Fibroblast of mammary gland (primary cell): ENCODE measurements at regions not wholly inside any gene's neighbourhood (a gene's known extent, or its start where the extent isn't known, plus 50 kb on each side); places are given as distances from the start of the nearest gene placed in this dataset.

Experiments
- DNase-seq: peaks from one replicate; pipeline ENCODE4 v3.0.0-alpha.2; 2010; ENCODE audit warnings: low read depth
- H3K4me3 ChIP-seq: 2 replicates; pipeline ENCODE4 v1.5.1; 2011; ENCODE audit warnings: low read depth, mild to moderate bottlenecking, low read length, moderate library complexity; ENCODE audit not compliant: control insufficient read depth
- CTCF ChIP-seq: conservative IDR thresholded peaks from 2 replicates; pipeline ENCODE4 v1.5.1; 2011; ENCODE audit warnings: low read depth, low read length, inconsistent platforms; ENCODE audit not compliant: control insufficient read depth, insufficient read depth

DNA sequence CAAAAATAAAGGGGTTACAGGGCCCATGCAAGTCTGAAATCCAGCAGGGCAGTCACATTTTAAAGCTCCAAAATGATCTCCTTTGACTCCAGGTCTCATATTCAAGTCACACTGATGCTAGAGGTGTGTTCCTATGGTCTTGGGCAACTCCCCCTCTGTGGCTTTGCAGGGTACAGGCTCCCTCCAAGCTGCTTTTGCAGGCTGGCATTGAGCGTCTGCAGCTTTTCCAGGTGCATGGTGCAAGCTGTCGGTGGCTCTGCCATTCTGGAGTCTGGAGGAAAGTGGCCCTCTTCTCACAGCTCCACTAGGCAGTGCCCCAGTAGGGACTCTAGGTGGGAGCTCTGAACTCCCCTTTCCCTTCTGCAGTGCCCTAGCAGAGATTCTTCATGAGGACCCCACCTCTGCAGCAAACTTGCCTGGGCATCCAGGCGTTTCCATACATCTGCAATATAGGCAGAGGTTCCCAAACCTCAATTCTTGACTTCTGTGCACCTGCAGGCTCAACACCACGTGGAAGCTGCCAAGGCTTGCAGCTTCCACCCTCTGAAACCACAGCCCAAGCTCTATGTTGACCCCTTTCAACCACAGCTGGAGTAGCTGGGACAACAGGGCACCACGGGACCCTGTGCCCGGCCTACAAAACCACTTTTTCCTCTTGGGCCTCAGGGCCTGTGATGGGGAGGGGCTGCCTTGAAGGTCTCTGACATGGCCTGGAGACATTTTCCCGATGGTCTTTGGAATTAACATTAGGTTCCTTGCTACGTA, 80.1 kb upstream of the PLSCR5 start:
- no peak for DNase-seq
- no peak for TF ChIP-seq CTCF
- H3K4me3 ChIP-seq = no peak overlapping the region

DNA sequence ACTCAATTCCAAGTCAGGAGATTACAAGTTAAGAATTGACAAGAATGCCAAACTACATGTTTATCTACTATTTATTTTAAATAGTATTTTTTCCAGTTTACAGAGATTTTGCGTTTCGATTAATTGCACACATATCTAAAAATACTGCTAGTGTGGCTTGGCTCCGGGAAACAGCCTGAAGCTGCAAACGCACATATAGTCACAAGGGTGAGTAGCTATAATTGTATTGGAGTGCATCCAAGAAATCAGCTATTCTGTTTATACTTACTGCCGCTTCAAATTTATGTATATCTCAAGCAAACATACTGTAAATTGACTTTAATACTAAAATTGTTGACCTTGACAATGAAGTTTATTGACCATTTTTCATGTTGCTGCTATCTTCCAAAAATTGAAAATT, 77.0 kb upstream of the PLSCR5 start:
- TF ChIP-seq CTCF = no peak
- no peak overlapping the region for H3K4me3 ChIP-seq
- no peak for DNase-seq

GRCh38 chr3:146680617-146681016, 75.5 kb upstream of the PLSCR5 start:
- H3K4me3 ChIP-seq = no peak overlapping the region
- no peak for TF ChIP-seq CTCF
- peak; percentile 2 for DNase-seq

DNA sequence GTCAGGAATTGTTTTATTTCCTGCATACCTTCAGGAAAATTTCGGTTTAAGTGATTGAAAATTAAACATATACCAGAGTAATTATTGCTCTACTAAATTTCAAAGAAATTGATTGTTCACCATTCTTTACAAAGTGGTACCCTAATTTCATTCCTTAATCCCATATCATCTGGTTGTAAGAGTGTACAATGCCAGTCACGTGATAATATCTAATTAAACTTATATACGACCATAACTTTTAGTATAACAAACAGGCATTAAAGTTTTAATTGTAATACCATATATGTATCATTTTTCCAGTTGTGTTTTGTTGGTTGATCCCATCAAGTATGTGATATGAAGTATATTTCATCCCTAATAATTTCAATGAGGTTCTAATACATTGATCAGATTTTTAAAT, 74.8 kb upstream of the PLSCR5 start:
- DNase-seq = no peak
- TF ChIP-seq CTCF = no peak
- no peak overlapping the region for H3K4me3 ChIP-seq

GRCh38 chr3:146679191-146679590, 74.0 kb upstream of the PLSCR5 start:
- no peak overlapping the region for H3K4me3 ChIP-seq
- DNase-seq = no peak
- TF ChIP-seq CTCF = no peak

- no peak overlapping the region for H3K4me3 ChIP-seq
- no peak for DNase-seq
- no peak for TF ChIP-seq CTCF
Measured at GRCh38 chr3:146672941-146673340, 67.8 kb upstream of the PLSCR5 start.
